NCI-H1417 treated with DMSO at 0.1 percent for 48 hours (cell line): ENCODE measurements at regions not wholly inside any gene's neighbourhood (a gene's known extent, or its start where the extent isn't known, plus 50 kb on each side); places are given as distances from the start of the nearest gene placed in this dataset.
"Not testable (repeated sequence)": the region's sequence is repeated elsewhere in the genome, so short reads cannot be mapped to it uniquely, and the experiment has no call there.

Source experiments
- DNase-seq: peaks from one replicate; lab custom pipeline; 2025; lab: John Stamatoyannopoulos, UW

GRCh38 chr13:104565888-104566287 lies 1499.7 kb upstream of the SLC10A2 start:
- no peak for DNase-seq

- no peak for DNase-seq
Observed at GRCh38 chr13:104553896-104554295, 1487.7 kb upstream of the SLC10A2 start.

- DNase-seq: no peak
Observed at GRCh38 chr13:104553186-104553585, 1487.0 kb upstream of the SLC10A2 start.

GRCh38 chr13:104534847-104535246 lies 1468.6 kb upstream of the SLC10A2 start:
- DNase-seq: no peak

GRCh38 chr13:104532132-104532531 lies 1465.9 kb upstream of the SLC10A2 start:
- no peak for DNase-seq

- no peak for DNase-seq
Observed at GRCh38 chr13:104530741-104531140, 1464.5 kb upstream of the SLC10A2 start.

GRCh38 chr13:104526561-104526960 lies 1460.3 kb upstream of the SLC10A2 start:
- no peak for DNase-seq

- DNase-seq: no peak
Observed at GRCh38 chr13:104525467-104525866, 1459.2 kb upstream of the SLC10A2 start.

- DNase-seq: no peak
Observed at GRCh38 chr13:104522235-104523072, 1456.2 kb upstream of the SLC10A2 start.

GRCh38 chr13:104510422-104510821 lies 1444.2 kb upstream of the SLC10A2 start:
- no peak for DNase-seq

GRCh38 chr13:104493502-104493901 lies 1427.3 kb upstream of the SLC10A2 start:
- not testable (repeated sequence) for DNase-seq

- no peak for DNase-seq
Observed at GRCh38 chr13:104491916-104492315, 1425.7 kb upstream of the SLC10A2 start.

- DNase-seq: no peak
Observed at GRCh38 chr13:104487006-104487405, 1420.8 kb upstream of the SLC10A2 start.

- DNase-seq: no peak
Observed at GRCh38 chr13:104485571-104485970, 1419.4 kb upstream of the SLC10A2 start.

- no peak for DNase-seq
Observed at GRCh38 chr13:104483631-104484030, 1417.4 kb upstream of the SLC10A2 start.

GRCh38 chr13:104477261-104477660 lies 1411.0 kb upstream of the SLC10A2 start:
- DNase-seq: no peak

GRCh38 chr13:104473936-104474335 lies 1407.7 kb upstream of the SLC10A2 start:
- DNase-seq: no peak

GRCh38 chr13:104466016-104466415 lies 1399.8 kb upstream of the SLC10A2 start:
- DNase-seq: no peak

- no peak for DNase-seq
Observed at GRCh38 chr13:104461049-104461448, 1394.8 kb upstream of the SLC10A2 start.

- no peak for DNase-seq
Observed at GRCh38 chr13:104460554-104460953, 1394.3 kb upstream of the SLC10A2 start.

GRCh38 chr13:104450006-104450405 lies 1383.8 kb upstream of the SLC10A2 start:
- no peak for DNase-seq

GRCh38 chr13:104447348-104447747 lies 1381.1 kb upstream of the SLC10A2 start:
- DNase-seq: no peak

GRCh38 chr13:104442536-104442935 lies 1376.3 kb upstream of the SLC10A2 start:
- no peak for DNase-seq

- peak; percentile 83 for DNase-seq
Observed at GRCh38 chr13:104436555-104436954, 1370.3 kb upstream of the SLC10A2 start.
